Psoas muscle (tissue), 7 donors: ENCODE measurements at regions not wholly inside any gene's neighbourhood (a gene's known extent, or its start where the extent isn't known, plus 50 kb on each side); places are given as distances from the start of the nearest gene placed in this dataset.

Experiments
- ATAC-seq, 4 donors: fragments of 200-7000 bp; cut with Tn5 transposase; one replicate each; pipeline ENCODE4 v1.9.1; 2020; ENCODE audit warnings: moderate library complexity in 3 of 4, mild to moderate bottlenecking in 2 of 4
- DNase-seq, 2 donors: peaks; one replicate each; pipeline ENCODE4 v3.0.0-alpha.2; 2020
- H3K27ac ChIP-seq: fragments of 200-600 bp; one replicate; pipeline ENCODE4 v1.8.0; 2022
- H3K27me3 ChIP-seq, 3 donors: fragments of 200-600 bp in 1 of 3; one replicate each; pipeline versions ENCODE4 v1.6.1 to v1.8.0; 2013 to 2022; ENCODE audit warnings: low read length in 2 of 3, mild to moderate bottlenecking in 2 of 3, moderate library complexity in 1 of 3; ENCODE audit not compliant: insufficient read depth in 3 of 3
- H3K36me3 ChIP-seq, 2 donors: fragments of 200-600 bp in 1 of 2; one replicate each; pipeline versions ENCODE4 v1.6.1 to v1.8.0; 2013 to 2022; ENCODE audit warnings: low read depth in 1 of 2, mild to moderate bottlenecking in 1 of 2, moderate library complexity in 1 of 2; ENCODE audit not compliant: insufficient read depth in 1 of 2
- H3K4me1 ChIP-seq: fragments of 200-600 bp; one replicate; pipeline ENCODE4 v1.8.0; 2022
- H3K4me3 ChIP-seq: fragments of 200-600 bp; one replicate; pipeline ENCODE4 v1.8.0; 2022; ENCODE audit warnings: mild to moderate bottlenecking
- H3K9me3 ChIP-seq: fragments of 200-600 bp; one replicate; pipeline ENCODE4 v1.8.0; 2022
- WGBS, 3 donors: extraction: QIAGEN DNeasy Blood & Tissue Kit; methylation state at CpG; one replicate each; pipeline versions ENCODE4 v1.1.6 to v1.1.7; 2013; 5-methylcytosine and 5-hydroxymethylcytosine counted together
- intact Hi-C, 2 donors: fragments of 100-400 bp; cut with DNase I; formaldehyde crosslinking; loops; one replicate each; pipeline versions ENCODE4 v1.11.0 to v1.14.2; 2022
- TF ChIP-seq, protein P1 (sequence below): fragments of 200-600 bp; IDR thresholded peaks from one replicate; pipeline ENCODE4 v1.8.0; 2022; ENCODE audit warnings: antibody characterized with exemption
- donor health status: healthy with polysubstance abuse.
- donor health status: DM: no; HTN: no; CAD: no; lungs with moderate emphysema.
- donor health status: Bipolar disorder and iron deficiency.
- donor health status: healthy.
- donor health status: DM: yes; HTN: yes; CAD: no.
- donor health status: DM: no; HTN: no; CAD: no.
- donor health status: DM: yes; HTN: yes; CAD: no.

GRCh38 chr16:59737274-59737673 is 1003.2 kb upstream of the GOT2 start:
- Histone ChIP-seq H3K9me3 (no peaks in the 10 kb centered on the region), H3K4me1 (no peaks in the 10 kb centered on the region), H3K4me3 (no peak overlapping the region), H3K36me3 (no peaks in the 10 kb centered on the region), H3K27me3 (no peaks in the 10 kb centered on the region), H3K27ac (no peak overlapping the region)
- 19 to 30% (median 26%) methylated on average over 1 of the region's 1 CpG for WGBS, 3 donors
- TF ChIP-seq, protein P1, sequence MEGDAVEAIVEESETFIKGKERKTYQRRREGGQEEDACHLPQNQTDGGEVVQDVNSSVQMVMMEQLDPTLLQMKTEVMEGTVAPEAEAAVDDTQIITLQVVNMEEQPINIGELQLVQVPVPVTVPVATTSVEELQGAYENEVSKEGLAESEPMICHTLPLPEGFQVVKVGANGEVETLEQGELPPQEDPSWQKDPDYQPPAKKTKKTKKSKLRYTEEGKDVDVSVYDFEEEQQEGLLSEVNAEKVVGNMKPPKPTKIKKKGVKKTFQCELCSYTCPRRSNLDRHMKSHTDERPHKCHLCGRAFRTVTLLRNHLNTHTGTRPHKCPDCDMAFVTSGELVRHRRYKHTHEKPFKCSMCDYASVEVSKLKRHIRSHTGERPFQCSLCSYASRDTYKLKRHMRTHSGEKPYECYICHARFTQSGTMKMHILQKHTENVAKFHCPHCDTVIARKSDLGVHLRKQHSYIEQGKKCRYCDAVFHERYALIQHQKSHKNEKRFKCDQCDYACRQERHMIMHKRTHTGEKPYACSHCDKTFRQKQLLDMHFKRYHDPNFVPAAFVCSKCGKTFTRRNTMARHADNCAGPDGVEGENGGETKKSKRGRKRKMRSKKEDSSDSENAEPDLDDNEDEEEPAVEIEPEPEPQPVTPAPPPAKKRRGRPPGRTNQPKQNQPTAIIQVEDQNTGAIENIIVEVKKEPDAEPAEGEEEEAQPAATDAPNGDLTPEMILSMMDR = no peak
- intact Hi-C loops = no loop called here
- ATAC-seq = no peak
- no peak for DNase-seq

DNA sequence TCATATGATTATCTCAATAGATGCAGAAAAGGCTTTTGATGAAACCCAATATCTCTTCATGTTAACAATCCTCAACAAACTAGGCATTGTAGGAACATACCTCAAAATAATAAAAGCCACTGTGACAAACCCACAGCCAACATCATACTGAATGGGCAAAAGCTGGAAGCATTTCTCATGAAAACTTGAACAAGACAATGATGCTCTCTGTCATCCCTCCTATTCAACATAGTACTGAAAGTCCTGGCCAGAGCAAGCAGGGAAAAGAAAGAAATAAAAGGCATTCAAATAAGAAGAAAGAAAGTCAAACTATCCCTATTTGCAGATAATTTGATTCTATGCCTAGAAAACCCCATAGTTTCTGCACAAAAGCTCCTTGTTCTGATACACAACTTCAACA is 999.2 kb upstream of the GOT2 start:
- H3K4me3 ChIP-seq = no peak overlapping the region
- ATAC-seq (no peak), DNase-seq (no peak)
- TF ChIP-seq, protein P1 = no peak
- H3K9me3 ChIP-seq = no peaks in the 10 kb centered on the region
- H3K36me3 ChIP-seq = no peaks in the 10 kb centered on the region
- H3K27me3 ChIP-seq = no peaks in the 10 kb centered on the region
- H3K27ac ChIP-seq = no peak overlapping the region
- intact Hi-C loops = no loop called here
- H3K4me1 ChIP-seq = no peaks in the 10 kb centered on the region

GRCh38 chr16:59729613-59730012 is 995.5 kb upstream of the GOT2 start:
- intact Hi-C loops = no loop called here
- Histone ChIP-seq H3K27me3 (no peaks in the 10 kb centered on the region), H3K27ac (no peak overlapping the region), H3K4me3 (no peak overlapping the region), H3K9me3 (no peaks in the 10 kb centered on the region), H3K4me1 (no peaks in the 10 kb centered on the region), H3K36me3 (no peaks in the 10 kb centered on the region)
- 89 to 93% (median 91%) methylated on average over 3 of the region's 3 CpGs for WGBS, 3 donors
- DNase-seq = no peak
- no peak for ATAC-seq
- TF ChIP-seq, protein P1 = no peak

GRCh38 chr16:59719121-59719520 is 985.0 kb upstream of the GOT2 start:
- WGBS, 3 donors = 34 to 60% (median 37%) methylated on average over 2 of the region's 2 CpGs
- Histone ChIP-seq H3K27ac (no peak overlapping the region), H3K27me3 (no peaks in the 10 kb centered on the region), H3K36me3 (no peaks in the 10 kb centered on the region), H3K4me3 (no peak overlapping the region), H3K4me1 (no peaks in the 10 kb centered on the region), H3K9me3 (no peaks in the 10 kb centered on the region)
- intact Hi-C loops = no loop called here
- no peak for ATAC-seq
- DNase-seq = no peak
- TF ChIP-seq, protein P1 = no peak

- Histone ChIP-seq H3K4me1 (no peaks in the 10 kb centered on the region), H3K27ac (no peak overlapping the region), H3K9me3 (no peaks in the 10 kb centered on the region), H3K4me3 (no peak overlapping the region), H3K36me3 (no peaks in the 10 kb centered on the region), H3K27me3 (no peaks in the 10 kb centered on the region)
- WGBS, 3 donors = 77 to 82% (median 79%) methylated on average over 8 of the region's 8 CpGs
- DNase-seq (no peak), ATAC-seq (no peak)
- intact Hi-C loops = no loop called here
- TF ChIP-seq, protein P1 = no peak
These were observed 973.5 kb upstream of the GOT2 start for GRCh38 chr16:59707436-59708226.
